ENCODE measurements at regions not wholly inside any gene's neighbourhood (a gene's known extent, or its start where the extent isn't known, plus 50 kb on each side); places are given as distances from the start of the nearest gene placed in this dataset.

GRCh38 chr11:92845805-92846204 is 123.6 kb upstream of the MTNR1B start:
- peak; percentile 57 for ATAC-seq

DNA sequence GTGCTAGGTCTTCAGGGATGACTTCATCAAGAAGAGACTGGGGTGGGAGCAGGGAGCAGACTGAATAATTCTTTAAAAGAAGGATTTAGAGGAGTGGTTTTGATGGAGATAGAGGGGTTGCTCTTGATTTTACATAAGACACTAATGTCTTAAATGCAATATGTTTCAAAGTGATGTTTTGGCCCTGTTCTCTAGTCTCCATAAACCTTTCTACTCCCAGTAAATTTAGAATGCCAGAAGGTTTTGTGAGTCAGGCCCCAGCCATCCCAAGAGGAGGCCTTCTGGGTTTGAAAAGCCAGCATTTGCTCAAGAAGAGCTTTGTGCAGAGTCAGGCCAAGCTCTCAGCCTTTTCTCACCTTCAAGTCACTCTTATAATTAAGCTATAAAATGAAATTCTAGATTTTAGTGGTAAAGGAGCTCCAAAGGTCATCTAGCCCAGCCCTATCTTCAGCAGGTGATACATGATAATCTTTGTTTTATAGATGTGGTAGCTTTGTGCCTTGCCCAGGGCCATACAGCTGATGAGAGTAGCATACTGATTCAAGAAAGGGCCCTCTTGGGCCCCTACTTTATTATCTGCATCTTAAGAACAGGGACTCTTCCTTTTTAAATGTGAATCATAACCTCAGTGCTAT is 122.8 kb upstream of the MTNR1B start:
- no peak for ATAC-seq

DNA sequence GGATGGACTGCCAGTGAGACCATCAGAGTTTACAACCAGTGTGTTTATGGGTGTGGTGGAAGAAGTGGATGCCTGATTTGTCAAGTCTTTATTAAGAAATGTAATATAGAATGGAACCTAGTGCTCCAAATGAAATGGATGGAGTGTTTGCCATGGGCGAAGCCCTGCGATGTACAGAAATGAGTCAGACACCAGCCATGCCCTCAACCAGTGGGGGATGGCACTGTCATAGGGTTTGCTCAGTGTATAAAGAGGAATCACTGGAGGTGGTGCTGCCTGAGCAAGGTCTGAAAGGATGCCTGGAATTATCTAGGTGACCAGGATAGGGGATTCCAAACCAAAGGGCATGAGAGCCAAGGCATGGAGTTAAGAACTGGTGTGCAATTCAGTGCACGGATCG is 120.9 kb upstream of the MTNR1B start:
- no peak for ATAC-seq

DNA sequence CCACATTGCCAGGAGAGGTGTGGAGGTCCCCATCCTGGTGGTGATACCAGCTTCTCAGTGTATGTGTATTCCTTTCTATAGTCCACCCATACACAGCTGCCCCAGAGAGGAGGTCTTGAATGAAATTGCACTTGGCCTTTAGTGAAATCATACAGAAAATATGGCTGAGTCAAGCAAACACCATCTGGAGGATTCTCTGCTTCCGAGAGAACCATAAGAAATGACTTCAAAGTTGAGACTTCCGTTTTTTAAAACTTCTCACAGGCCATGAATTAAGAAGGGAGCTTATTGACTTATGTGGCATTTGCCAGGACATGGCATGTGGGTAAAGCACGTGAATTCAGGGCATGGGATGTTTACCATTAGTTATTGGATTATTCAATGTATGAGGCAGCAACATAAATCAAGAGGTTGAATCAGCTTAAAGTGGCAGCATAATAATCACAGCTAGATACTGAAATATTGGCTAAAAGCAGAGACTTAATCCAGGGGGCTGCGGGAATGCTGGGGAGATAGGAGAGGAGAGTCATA is 119.1 kb upstream of the MTNR1B start:
- ATAC-seq = no peak

DNA sequence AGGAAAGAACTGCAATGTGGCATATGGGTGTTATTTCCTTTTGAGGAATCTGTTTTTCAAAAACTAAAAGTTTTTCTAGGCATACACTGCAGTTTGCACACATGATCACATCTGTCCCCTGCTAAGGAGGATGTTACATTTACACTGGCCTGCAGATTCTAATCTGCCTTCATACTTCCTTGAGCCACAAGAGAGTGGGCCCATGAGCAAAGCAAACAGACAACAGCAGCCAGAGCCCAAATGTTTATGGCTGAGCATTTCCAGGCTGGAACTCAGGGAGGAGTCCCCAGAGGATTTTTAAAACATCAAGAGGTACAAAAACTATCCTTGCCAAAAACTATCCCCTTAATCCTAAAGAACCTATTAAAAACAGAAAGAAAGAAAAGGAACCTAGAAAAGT is 117.2 kb upstream of the MTNR1B start:
- ATAC-seq = no peak

- ATAC-seq = peak; percentile 100
Measured at GRCh38 chr11:92852946-92853345, 116.5 kb upstream of the MTNR1B start.

GRCh38 chr11:92854162-92854561 is 115.3 kb upstream of the MTNR1B start:
- no peak for ATAC-seq

DNA sequence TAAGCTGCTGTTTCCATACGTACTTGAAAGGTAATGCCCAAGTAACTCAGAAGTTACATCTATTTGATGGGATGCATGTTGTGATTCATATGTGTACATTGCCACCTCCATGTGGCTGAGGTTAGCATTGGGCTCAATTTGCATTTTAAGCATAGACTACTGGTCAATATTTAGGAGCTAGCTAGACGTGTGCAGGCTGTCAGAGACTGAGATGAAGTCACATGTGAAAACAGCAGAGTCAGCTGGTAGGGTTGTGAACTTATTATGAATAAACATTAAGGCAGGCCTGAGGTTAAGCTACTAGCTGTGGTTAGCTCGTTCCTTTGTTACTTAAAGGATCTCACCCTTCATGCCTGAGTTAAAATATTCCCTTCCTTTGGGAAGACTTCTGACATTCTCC is 114.5 kb upstream of the MTNR1B start:
- ATAC-seq = no peak

GRCh38 chr11:92855607-92856405 is 113.6 kb upstream of the MTNR1B start:
- no peak for ATAC-seq

- no peak for ATAC-seq
Measured at GRCh38 chr11:92857407-92857806, 112.0 kb upstream of the MTNR1B start.

GRCh38 chr11:92859156-92859690 is 110.2 kb upstream of the MTNR1B start:
- no peak for ATAC-seq

GRCh38 chr11:92861634-92862033 is 107.8 kb upstream of the MTNR1B start:
- ATAC-seq = no peak

DNA sequence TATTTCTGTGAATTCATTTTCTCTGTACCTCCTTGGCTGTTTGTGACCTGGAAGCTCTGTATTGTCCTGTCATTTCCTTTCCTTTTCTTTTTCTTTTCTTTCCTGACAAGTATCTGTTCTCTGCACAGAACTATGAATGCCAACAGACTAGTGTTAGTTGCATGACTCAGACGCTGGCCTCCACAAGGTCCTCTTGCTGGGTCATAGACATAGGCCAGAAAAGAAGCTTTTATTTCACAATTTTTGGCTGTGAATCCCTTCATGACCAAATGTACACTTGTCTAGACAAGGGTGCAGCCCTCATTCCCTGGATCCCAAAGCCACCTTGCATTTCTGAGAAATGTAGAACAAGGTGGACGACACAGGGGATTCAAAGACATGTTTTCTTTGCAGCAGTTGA is 104.1 kb upstream of the MTNR1B start:
- ATAC-seq = no peak

DNA sequence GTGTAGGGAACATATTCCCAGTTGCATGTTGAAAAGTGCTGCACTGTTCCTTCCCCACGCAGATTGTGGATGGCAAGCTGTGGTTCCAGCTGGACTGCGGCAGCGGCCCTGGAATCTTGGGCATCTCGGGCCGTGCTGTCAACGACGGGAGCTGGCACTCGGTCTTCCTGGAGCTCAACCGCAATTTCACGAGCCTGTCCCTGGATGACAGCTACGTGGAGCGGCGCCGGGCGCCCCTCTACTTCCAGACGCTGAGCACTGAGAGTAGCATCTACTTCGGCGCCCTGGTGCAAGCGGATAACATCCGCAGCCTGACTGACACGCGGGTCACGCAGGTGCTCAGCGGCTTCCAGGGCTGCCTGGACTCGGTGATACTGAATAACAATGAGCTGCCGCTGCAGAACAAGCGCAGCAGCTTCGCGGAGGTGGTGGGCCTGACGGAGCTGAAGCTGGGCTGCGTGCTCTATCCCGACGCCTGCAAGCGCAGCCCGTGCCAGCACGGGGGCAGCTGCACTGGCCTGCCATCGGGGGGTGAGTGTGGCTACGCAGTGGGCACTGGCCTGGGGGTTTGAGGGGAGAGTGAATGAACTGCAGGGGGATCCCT is 102.7 kb upstream of the MTNR1B start:
- no peak for ATAC-seq

- ATAC-seq = no peak
Measured at GRCh38 chr11:92867913-92868619, 101.4 kb upstream of the MTNR1B start.

GRCh38 chr11:92869716-92870115 is 99.7 kb upstream of the MTNR1B start:
- no peak for ATAC-seq

DNA sequence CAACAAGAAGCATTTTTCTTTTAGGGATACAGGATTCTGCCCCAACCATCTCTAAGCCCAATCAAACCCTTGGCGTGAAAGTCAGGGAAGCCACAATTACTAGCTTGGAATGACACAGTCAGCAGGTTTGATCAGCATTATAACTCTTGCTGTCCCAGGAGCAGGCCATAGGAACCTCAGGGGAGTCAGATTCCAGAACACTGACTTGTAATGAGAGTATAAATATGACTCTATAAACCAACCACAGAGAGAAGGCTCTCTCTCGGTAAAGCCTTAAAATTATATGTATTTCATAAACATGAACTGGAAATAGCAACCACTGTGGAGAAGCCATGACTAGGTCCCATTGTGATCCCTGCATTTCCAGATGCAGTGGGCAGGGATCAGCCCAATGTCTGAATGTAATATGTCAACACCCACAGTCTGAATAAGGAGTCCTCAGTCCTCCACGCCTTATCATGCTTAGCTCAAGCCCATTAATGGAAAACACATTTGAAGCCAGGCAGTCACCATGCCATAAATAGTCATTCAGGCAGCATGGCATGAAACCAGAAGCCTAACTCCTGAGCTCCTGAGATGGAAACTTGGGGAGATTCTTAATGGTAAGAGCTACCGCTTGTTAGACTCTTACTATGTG is 99.1 kb upstream of the MTNR1B start:
- no peak for ATAC-seq

GRCh38 chr11:92873551-92873950 is 95.9 kb upstream of the MTNR1B start:
- no peak for ATAC-seq

DNA sequence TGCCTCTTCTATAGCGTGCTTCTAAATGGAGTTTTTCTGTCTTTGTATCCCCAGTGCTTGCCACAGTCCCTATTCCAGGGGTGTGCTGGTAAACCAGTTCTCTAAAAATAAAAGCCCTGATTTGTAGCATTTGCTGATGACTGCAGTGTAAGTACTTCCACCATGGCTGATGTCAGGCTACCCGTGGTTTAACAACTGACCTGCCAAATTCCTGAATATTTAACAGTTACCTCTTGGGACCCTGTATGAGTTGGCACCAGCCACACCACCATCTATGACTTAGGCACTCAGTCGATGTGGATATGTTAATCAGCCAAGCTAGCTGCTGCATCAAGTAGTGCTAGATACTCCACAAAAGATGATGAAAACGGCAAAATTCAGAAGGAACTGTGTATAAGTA is 94.0 kb upstream of the MTNR1B start:
- no peak for ATAC-seq

GRCh38 chr11:92879086-92879485 is 90.4 kb upstream of the MTNR1B start:
- no peak for ATAC-seq

GRCh38 chr11:92880381-92880780 is 89.1 kb upstream of the MTNR1B start:
- ATAC-seq = no peak

GRCh38 chr11:92881940-92882450 is 87.5 kb upstream of the MTNR1B start:
- no peak for ATAC-seq
